ENCODE measurements at regions not wholly inside any gene's neighbourhood (a gene's known extent, or its start where the extent isn't known, plus 50 kb on each side); places are given as distances from the start of the nearest gene placed in this dataset.
"Not testable (repeated sequence)": the region's sequence is repeated elsewhere in the genome, so short reads cannot be mapped to it uniquely, and the experiment has no call there.

DNA sequence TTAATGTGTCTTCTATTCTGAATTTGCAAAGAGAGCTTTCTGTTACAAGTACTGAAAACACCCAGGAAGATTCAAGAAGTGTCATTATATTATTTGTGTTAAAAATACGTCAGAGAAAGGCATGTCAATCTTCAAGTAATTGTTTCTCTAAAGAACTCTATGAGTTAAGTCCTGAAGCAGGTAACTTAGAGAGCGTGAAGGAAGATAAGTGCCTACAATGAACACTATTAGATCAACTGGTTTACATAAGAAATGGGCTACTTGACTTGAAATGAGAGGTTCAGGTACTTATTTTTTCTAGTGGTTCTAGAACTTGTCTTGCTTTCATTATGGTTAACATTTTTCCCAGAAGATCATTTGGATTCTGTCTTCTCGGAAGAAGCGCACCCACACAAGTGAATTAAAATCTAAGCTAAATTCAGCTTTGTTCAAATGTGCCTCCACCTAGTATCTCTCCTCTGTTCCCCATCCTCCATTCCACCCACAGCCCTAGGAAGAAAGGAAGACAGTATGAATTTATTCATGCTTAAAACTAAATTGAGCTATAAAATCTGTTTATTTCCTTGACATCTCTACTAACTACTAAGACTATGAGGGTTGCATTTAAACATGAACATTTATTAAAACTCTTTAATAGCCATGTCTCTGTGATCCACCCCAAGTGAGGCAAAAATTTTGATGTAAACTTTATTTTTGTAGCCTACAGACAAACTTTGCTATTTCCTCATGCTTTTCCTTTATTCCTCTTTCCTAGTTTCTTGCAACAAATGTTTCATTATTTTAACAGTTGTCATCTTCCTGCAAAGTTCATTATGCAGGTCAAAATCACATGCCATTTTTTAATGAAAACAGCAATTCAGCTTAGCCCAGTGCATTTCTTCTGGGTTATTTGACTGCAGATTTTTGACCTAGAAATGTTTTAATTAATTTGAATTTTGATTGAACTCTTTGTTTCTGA is 206.8 kb downstream of the KCNJ2 start:
- DNase-seq: no peak

DNA sequence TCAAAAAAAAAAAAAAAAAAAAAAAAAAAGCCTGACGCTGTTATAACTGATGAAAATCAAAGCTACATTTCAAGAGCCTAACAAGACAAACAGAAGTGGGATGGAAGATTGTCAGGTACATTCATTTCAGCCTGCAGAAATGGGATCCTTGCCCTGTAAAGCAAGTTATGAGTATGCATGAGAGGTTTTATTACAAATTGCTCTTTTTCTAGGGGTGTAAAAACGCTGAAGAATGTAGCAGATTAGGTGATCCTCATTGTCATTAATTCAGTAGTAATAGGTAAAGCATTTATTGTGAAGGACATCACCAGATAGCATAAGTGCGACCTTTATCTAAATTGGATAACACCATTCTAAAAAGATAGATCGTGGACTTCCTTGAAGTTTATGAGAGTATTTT is 208.3 kb downstream of the KCNJ2 start:
- DNase-seq: no peak

DNA sequence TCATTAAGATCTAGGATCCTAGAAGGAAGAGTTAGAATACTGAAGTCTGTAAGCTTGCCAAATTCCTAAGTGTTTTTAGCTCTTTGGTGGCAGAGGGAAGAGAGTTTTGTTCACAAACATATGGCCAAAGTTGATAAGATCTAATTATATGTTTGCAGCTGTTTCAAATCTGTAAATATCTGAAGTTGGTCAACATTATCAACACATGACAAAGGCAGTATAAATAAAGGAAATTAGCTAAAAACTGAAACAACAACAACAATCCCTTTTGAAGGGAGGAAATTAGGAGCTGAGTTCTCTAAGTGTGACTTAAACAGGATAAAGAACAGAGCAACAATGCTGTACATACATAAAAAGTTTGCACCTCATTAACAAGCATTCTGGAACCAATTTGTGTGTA is 208.7 kb downstream of the KCNJ2 start:
- no peak for DNase-seq

DNA sequence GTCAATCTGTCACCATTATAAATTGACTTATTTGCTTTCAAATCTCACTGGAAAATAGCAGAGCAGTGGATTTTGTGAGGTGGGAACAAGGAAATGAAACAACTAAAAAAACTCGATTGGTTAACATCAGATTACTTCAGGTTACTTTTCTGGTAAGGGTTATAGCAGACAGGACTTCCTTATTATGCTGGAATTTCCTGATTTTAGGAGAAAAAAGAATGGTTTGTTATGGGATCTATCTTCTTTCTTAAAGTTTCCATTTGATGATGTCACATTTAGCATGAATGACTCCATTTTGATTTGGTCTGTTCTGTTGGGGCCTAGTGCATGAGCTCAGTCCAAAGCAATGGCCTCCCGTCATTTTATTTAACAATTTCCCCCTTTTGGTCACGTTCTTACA is 210.6 kb downstream of the KCNJ2 start:
- no peak for DNase-seq

DNA sequence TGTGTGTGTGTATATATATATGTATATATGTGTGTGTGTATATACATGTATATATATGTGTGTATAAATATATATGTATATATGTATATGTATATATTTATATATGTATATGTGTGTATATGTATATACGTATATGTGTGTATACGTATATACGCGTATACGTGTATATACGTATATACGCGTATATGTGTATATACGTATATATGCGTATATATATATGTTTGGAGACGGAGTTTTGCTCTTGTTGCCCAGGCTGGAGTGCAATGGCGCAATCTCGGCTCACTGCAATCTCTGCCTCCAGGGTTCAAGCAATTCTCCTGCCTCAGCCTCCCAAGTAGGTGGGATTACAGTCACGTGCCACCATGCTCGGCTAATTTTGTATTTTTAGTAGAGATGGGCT is 212.6 kb downstream of the KCNJ2 start:
- DNase-seq: not testable (repeated sequence)

DNA sequence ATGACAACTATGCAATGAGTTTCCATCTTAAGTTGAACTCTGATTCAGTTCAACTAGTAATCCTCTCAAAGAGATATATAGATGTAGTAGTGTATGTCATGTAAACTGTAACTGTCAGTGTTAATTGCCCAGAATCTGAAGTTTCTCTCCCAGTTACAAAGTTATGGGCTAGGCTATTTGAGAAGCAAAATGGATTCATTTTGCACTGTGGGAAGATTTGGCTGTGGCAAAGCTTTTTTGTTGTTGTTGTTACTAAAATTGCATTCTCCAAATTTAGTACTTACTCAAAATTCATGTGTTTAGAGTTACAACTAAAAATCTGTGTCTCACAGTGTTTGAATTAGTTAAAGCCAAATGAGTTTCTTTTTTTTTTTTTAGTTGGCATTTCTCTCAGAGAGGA is 219.0 kb downstream of the KCNJ2 start:
- DNase-seq: no peak

DNA sequence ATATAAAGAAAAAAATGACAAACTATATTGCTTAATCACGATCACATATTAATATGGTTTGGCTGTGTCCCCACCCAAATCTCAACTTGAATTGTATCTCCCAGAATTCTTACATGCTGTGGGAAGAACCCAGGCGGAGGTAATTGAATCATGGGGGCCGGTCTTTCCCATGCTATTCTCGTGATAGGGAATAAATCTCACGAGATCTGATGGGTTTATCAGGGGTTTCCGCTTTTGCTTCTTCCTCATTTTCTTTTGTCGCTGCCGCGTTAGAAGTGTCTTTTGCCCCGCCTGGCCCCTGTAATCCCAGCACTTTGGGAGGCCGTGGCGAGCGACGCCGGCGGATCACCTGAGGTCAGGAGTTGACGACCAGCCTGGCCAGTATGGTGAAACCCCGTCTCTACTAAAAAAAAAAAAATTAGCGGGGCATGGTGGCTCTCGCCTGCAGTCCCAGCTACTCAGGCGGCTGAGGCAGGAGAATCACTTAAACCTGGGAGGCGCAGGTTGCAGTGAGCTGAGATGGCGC is 220.0 kb downstream of the KCNJ2 start:
- not testable (repeated sequence) for DNase-seq

DNA sequence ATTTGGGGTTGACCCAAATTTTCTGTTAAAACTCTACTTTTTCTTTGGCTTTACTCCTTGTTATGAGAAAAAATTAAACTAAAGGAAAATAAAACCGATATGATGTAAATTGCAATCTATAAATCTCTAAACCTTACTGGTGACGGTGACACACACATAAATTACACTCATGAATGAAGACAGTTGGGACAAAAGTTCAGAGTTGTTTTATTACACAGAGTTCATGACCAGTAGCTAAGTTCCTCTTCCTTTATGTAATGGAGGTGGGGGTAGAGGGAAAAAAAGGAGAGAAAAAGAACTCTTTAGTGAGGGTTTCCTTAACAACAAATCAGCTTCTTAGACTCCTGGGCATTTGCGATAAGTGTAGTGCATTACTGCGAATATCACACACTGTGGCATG is 220.7 kb downstream of the KCNJ2 start:
- no peak for DNase-seq

DNA sequence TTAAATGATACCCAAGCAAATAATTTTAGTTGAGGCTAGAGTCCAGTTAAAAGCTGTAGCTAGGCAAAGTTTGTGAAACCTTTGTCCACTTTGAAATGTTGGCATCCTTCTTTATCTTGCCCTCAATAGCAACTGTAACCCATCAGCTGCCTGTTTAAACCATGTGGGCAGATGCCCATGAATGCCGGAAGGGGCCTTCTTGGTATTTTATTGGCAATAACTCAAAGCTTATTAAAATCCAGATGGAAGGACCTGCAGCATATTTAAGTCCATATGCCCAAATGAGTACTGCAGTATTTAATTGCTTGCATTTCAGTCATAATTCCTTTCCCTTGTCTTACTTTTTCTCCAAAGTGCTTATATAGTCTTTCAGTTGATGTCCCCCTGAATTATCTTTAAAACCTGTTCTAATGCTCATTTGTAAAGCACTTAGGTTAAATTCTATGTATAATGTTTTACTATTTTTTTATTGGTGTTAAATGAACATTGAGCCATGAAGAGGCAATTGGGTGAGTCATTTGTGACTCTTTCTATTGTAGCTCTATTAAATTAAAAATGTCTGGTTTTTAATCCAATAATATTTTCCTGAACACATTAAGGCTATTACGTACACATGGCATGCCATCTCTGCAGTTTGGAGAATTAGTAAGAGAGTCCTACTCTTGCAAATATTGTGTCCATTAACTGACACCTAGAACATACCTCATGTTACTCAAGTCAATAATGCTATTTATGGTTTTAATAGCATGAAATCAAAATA is 225.3 kb downstream of the KCNJ2 start:
- DNase-seq: no peak

DNA sequence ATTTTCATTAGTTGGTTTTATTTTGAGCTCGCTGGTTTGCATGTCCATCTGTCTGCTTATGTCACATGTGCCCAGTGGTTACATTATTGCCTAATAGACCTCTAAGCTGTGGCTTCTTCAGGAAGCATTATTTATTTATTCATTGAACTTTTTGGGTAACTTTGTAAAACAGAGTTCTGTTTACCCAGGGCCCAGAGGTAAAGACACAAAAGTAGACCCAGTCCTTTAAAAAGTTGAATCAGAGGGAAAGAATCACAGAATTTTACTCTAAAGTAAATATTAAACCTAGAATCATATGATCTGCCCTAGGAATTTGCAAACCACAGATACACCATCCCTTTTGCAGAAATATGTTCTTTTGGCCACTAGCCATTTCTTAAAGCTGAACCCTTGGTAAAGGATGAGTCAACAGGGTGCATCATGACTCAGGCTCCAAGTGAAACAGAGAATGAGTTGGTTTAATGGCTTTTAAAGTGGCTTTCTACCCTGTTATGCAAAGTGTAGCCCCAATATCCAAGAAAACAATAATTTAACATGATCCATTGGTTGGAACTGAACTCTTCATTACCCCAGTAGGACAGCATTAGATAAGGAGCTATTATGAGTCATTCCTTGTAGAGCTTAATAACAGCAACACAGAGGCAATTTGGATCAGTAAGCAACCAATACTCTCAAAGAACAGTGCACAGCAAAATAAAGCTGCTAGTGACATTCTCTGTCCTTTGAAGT is 236.3 kb downstream of the KCNJ2 start:
- no peak for DNase-seq

DNA sequence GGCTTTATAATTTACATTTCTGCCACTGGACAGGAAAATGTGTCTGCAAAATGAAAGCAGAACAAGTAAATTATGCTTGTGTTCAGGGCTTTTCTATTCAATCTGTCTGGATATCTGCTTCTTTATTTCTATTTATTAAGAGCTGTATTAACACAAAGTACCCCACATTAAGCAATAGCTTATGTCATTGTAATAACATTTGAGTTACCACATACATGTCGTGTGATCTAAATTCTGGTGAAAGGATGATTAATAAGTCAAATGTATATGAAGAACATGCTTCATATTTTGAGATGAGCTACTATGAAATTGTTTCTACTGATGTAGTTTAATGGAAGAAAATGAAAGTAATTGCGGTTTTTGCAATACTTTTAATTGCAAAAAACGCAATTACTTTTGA is 238.2 kb downstream of the KCNJ2 start:
- DNase-seq: no peak

DNA sequence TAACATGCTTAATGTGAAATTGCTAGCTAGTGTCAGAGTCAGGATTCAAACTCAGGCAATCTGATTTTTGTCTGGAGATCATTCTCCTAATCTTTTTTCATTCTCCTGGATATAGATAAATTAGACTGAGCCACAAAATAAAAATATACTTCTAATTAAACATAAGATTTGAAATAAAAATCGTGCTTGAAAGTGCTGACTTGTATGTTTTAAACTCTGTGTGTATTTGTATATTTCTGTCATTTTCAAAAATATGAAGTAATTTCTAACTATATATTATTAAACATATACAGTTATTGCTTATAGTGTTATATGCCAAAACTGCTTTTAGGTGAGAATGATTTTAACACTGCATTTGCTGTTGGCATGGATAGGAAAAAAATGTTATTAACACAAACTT is 239.4 kb downstream of the KCNJ2 start:
- no peak for DNase-seq

DNA sequence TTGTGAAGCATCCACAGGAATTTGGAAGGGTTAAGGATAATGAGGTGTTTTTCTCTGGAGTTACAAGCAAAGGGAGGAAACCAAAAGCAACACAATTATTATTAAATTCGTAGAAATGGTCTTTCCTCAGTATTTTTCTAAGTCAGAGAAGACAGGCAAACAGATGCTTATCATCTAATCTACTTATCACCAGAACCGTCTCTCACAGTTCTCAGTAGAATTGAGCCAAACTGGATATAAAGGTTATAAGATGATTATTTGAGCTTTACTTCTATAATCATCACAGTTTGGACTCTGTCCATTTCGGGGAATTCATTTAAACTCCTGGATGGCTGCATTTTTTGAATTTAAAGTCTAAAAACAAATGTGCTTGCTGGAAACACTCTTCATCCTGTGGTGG is 245.0 kb downstream of the KCNJ2 start:
- no peak for DNase-seq

DNA sequence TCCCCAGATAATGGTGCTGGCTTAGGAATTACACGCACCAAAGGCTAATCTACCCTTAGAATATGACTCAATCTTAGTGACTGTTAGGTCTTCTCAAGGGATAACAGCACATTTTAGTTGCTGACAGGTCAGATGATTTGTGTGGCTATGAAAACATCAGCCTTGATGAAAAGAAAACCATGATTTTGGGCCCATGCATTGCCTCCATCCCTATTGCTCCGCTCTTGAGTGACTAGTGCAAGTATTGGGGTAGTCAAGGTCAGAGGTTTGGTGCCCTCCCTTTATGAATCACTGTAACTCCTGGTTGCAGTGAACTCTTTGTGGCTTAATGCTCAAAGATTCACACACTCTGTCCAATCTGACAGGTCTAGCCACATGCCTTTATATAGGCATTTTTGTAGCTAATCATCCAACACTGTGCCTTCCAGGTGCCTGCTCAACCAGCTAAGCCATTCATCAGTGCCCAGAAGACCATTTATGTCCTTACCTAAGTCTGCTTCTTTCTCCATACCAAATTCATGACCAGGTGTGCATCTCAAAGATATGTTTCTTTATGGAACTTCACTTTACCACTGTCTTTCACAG is 251.6 kb downstream of the KCNJ2 start:
- no peak for DNase-seq

DNA sequence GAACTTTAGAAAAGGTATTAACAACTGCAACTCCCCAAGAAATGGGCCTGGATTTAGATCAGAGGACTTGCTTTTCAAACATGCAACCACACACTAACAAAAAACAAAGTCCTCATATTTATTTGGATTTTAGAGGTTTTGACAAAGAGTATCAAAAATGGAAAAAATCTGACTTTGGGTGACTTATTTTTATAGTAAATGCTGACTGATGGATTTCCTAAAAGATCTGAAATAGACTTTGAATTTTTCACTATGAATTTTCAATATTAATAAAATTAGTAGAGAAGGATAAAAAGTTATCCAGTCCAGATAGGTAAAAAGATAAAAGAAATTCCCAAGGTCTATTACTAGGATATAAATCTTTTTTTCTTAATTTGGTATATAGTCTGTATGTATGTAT is 253.5 kb downstream of the KCNJ2 start:
- no peak for DNase-seq

DNA sequence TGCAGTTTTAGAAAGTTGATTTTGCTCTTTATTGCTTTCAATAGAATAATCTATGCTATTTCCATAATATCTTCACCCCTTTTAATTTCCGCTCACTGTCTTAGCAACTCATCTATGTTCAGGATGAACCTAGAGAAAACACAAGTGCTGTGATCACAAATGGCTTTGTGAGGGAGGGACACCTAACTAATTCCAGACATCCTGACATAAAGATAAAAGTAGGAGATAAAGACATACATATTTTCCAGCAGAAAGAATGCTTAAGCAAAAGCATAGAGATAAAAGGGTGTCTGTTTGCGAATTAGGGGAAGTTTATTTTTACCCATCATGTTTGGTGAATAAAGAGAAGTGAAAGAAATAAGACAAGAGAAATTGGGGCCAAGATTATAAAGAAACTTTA is 254.2 kb downstream of the KCNJ2 start:
- no peak for DNase-seq

DNA sequence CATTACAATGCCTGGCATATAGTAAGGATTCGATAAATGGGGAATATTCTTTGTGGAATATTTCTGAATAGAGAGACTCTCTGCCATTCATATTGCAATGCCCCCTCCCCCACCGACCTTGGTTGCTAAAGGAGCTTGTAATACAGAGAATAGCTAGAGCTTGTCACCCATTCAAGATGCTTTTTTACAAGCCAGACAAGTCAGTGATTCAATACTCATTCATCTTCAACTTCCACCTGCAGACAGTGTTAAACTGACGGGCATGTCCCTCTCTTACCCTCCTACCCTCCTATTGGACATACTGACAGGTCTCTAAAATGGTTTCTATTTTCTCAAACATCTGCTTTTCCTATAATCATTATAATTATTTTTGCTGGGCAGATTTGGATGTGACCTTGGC is 257.4 kb downstream of the KCNJ2 start:
- no peak for DNase-seq

DNA sequence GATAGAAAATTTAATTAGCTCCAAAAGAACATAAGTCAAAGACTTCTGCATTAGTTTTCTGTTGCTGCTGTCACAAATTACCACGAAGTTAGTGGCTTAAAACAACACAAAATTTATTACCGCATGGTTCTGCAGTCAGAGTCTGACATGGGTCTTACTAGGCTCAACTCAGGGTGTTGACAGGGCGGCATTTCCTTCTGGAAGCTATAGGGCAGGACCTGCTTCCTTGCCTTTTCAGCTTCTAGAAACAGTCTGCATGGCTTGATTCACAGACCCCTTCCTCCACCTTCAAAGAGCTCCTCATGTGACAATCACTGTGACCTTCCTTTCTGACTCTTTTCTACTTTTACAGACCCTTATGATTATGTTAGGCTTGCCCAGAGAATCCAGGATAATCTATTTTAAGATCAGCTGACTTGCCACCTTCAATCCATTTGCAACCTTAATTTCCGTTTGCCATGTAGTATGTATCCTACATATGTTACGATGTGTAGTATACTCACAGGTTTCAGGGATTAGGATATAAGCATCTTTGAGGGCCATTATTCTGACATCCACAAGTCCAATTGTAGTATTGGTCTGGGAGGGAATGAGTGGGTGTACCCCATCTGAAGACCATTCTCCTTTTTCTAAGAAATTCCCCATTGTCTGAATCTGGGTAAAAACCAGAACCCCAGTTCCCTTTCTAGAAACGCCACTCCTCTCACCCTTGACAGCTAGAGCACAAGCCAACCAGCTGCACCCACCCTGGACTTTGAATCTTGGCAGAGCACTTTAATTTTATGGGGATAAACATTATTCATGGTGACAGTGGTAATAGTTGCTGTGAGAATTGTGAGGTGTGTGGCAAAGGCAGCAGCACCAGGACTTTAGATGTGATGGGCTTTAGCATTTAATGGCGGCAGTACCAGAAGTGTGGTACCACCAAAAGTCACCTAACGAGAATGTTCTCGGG is 265.5 kb downstream of the KCNJ2 start:
- DNase-seq: no peak

DNA sequence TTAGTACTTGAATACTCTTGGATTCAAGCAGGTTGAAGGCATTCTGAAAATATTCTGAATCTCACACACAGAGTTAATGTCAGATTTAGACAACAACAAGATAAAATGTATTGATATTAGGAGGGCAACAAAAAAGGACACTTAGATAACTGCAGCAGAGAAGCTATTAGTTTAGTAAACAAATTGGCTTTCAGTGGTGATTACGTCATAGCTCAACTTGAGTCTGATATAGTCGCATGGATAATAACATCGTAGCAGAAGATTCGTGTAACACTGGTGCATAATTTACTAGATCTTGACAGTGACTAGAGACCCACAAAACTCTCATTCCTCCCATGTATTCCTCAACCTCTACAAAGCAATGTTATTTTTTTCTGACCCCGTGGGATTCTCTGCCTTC is 268.3 kb downstream of the KCNJ2 start:
- DNase-seq: no peak

DNA sequence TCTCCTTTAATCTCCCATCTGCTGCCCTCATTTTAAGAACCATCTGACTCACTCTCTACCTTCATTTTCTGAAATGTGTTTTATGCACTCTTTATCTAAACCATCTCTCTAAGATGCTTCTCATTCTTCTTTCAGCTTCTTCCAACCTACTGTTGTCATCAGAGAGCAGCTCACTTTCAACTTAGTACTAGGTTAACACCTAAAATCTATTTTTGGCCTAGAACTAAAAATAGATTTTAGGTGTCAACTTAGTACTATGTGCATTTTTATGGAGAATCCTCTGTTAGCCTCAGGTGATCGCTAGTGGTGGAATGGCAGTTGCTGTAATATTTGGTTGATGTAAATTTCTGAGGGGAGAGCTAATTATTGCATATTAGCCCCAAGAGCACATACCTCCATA is 277.1 kb downstream of the KCNJ2 start:
- no peak for DNase-seq

DNA sequence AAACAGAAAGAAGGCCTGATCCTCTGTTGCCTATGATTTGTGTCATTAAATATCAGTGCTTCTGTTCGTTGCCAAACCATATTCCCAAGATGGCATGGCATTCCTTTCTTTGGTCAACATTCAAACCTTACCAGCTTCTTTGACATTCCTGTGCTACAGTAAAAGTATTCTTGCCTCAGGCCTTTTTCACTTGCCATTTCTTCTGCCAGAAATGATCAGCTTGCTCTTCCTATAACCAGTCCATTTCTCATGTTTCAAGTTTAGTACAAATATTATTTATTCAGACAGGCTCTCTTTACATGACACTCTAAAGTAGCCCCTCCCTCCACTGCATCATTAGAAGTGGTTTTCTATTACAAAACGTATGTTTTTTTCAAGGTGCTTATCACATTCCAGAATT is 278.3 kb downstream of the KCNJ2 start:
- no peak for DNase-seq

DNA sequence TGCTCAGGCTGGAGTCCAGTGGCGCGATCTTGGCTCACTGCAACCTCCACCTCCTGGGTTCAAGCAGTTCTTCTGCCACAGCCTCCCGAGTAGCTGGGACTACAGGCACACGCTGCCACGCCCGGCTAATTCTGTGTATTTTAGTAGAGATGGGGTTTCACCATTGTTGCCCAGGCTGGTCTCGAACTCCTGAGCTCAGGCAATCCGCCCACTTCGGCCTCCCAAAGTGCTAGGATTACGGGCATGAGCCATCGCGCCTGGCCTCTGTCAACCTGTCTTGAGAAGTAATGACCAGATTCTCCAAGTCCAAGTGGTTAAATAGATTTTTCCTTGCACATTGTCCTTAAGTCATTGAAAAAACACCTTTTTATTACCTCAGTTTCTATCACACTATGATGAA is 283.7 kb downstream of the KCNJ2 start:
- DNase-seq: not testable (repeated sequence)

Data from CD4-positive, alpha-beta T cell treated with Interleukin-12 subunit alpha and Interleukin-12 subunit beta, for 1 hour (primary cell).